ENCODE measurements at regions not wholly inside any gene's neighbourhood (a gene's known extent, or its start where the extent isn't known, plus 50 kb on each side); places are given as distances from the start of the nearest gene placed in this dataset.

DNA sequence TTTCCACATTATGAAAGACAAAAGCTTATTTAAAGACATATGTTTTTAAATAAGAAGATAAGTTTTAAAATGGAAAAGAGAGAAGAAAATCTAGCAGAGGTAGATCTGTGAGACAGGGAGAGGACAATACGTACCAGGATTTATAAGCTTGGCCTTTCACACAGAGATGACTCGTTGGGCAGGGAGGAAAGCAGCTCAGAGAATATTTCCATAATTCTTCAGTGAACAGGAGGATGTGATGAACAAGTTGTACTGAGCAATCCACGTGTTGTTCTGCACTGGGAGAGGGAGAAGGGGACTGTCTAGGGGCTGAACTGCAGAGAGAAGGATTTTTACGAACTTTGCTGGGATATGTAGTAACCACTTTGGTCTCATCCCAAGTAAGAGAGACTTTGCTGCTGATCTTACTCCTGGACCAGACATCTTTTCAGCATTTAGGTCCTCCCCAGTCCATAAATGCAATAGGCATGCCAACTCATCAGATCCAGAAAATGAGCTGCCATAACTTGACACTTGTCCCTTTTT is 162.5 kb upstream of the SETBP1 start:
- H2AFZ ChIP-seq (ENCODE audit: low read depth), result no peak overlapping the region
- no peak overlapping the region for H3K4me3 ChIP-seq (IDR thresholded peaks at IDR 0.05; ENCODE audit: insufficient read depth, low read depth, low read length)
- no peak overlapping the region for H3K9ac ChIP-seq
- no peaks in the 10 kb centered on the region for H4K20me1 ChIP-seq (ENCODE audit: insufficient read depth)
- no peaks in the 10 kb centered on the region for H3K27me3 ChIP-seq (ENCODE audit: insufficient read depth, low read depth)
- H3K4me2 ChIP-seq, result no peak overlapping the region
- TF ChIP-seq, protein P1, sequence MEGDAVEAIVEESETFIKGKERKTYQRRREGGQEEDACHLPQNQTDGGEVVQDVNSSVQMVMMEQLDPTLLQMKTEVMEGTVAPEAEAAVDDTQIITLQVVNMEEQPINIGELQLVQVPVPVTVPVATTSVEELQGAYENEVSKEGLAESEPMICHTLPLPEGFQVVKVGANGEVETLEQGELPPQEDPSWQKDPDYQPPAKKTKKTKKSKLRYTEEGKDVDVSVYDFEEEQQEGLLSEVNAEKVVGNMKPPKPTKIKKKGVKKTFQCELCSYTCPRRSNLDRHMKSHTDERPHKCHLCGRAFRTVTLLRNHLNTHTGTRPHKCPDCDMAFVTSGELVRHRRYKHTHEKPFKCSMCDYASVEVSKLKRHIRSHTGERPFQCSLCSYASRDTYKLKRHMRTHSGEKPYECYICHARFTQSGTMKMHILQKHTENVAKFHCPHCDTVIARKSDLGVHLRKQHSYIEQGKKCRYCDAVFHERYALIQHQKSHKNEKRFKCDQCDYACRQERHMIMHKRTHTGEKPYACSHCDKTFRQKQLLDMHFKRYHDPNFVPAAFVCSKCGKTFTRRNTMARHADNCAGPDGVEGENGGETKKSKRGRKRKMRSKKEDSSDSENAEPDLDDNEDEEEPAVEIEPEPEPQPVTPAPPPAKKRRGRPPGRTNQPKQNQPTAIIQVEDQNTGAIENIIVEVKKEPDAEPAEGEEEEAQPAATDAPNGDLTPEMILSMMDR (conservative IDR thresholded peaks at IDR 0.05; ENCODE audit: low read depth, low read length), result no peak
- H3K79me2 ChIP-seq (ENCODE audit: insufficient read depth, low read depth), result no peaks in the 10 kb centered on the region
- H3K36me3 ChIP-seq (ENCODE audit: insufficient read depth), result no peaks in the 10 kb centered on the region
- H3K27ac ChIP-seq, result no peak overlapping the region
- H3K4me1 ChIP-seq (ENCODE audit: low read depth, poor library complexity, severe bottlenecking), result no peaks in the 10 kb centered on the region

DNA sequence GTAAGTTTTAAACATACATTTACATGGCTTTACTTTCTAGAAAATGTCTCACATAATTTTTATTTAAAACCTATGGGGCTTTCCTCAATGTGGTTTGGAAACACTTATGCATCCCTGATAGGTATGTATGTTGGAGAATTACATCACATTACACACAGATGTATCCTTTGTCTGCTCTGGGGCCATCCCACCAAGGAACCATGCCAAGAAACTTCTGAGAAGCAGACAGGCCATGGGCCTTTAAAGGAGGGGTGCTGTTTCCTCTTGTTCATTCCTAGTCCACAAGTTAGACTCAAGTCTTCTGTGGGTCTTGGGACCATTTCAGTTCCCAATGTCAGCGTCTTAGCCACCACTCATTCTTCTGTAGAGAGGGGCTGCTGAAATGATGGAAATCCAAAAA is 162.0 kb upstream of the SETBP1 start:
- no peaks in the 10 kb centered on the region for H3K27me3 ChIP-seq (ENCODE audit: insufficient read depth, low read depth)
- no peaks in the 10 kb centered on the region for H3K36me3 ChIP-seq (ENCODE audit: insufficient read depth)
- TF ChIP-seq, protein P1 (conservative IDR thresholded peaks at IDR 0.05; ENCODE audit: low read depth, low read length), result no peak
- H3K79me2 ChIP-seq (ENCODE audit: insufficient read depth, low read depth), result no peaks in the 10 kb centered on the region
- H4K20me1 ChIP-seq (ENCODE audit: insufficient read depth), result no peaks in the 10 kb centered on the region
- H3K9ac ChIP-seq, result no peak overlapping the region
- H3K27ac ChIP-seq, result no peak overlapping the region
- H3K4me2 ChIP-seq, result no peak overlapping the region
- H3K4me1 ChIP-seq (ENCODE audit: low read depth, poor library complexity, severe bottlenecking), result no peaks in the 10 kb centered on the region
- no peak overlapping the region for H3K4me3 ChIP-seq (IDR thresholded peaks at IDR 0.05; ENCODE audit: insufficient read depth, low read depth, low read length)
- no peak overlapping the region for H2AFZ ChIP-seq (ENCODE audit: low read depth)

DNA sequence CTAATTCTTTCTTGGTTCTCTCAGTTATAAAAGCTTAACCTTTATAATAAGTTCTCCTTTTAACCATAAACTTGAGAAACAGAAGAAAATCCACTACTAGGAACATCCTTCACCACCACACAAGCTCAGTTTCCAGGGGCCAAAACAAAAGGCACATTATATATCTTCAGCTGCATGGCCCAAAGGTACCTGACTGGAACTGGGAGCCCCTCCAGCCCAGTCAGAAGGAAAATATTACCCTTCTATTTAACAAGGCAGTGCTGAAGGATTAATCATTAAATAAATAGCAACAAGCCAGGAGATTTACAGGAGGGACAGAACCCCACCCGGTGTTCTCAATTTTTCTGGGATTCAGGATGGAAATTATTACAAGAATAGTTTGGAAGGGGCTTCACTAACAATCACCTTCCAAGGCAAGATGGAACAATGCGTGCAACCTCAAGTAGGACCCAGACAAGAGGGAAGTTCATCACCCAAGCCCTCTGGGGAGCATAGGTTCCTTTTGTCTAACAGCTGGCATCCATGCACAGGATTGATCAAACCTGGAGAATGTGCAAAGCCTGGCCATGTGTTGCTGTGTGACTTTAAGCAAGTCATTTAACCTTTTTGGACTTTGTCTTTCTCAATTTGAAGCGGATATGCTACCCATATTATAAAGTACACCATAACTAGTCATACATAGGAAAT is 159.6 kb upstream of the SETBP1 start:
- Histone ChIP-seq H3K4me2 (no peak overlapping the region), H3K27me3 (ENCODE audit: insufficient read depth, low read depth) (no peaks in the 10 kb centered on the region), H4K20me1 (ENCODE audit: insufficient read depth) (no peaks in the 10 kb centered on the region), H3K4me1 (ENCODE audit: low read depth, poor library complexity, severe bottlenecking) (no peaks in the 10 kb centered on the region), H3K79me2 (ENCODE audit: insufficient read depth, low read depth) (no peaks in the 10 kb centered on the region), H2AFZ (ENCODE audit: low read depth) (no peak overlapping the region), H3K27ac (no peak overlapping the region), H3K36me3 (ENCODE audit: insufficient read depth) (no peaks in the 10 kb centered on the region), H3K4me3 (IDR thresholded peaks at IDR 0.05; ENCODE audit: insufficient read depth, low read depth, low read length) (no peak overlapping the region), H3K9ac (no peak overlapping the region)
- TF ChIP-seq, protein P1 (conservative IDR thresholded peaks at IDR 0.05; ENCODE audit: low read depth, low read length), result no peak

DNA sequence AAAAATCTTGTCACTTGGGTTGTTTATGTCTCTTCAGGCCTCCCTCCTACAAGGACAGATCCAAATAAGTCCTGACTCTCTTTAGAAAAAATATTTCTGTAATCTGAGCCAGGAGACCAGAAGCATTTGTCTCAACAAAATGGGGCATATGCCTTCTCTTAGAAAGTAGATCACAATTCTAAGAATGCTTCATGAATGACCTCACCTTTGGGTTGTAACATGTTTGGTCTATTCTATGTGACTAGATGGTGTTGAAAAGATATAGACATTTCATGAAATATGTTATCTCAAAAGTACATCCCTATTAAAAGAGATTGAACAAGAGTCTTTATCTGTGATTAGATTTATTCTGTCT is 159.0 kb upstream of the SETBP1 start:
- Histone ChIP-seq H3K27ac (no peak overlapping the region), H3K4me1 (ENCODE audit: low read depth, poor library complexity, severe bottlenecking) (no peaks in the 10 kb centered on the region), H3K27me3 (ENCODE audit: insufficient read depth, low read depth) (no peaks in the 10 kb centered on the region), H3K4me3 (IDR thresholded peaks at IDR 0.05; ENCODE audit: insufficient read depth, low read depth, low read length) (no peak overlapping the region), H4K20me1 (ENCODE audit: insufficient read depth) (no peaks in the 10 kb centered on the region), H3K4me2 (no peak overlapping the region), H3K79me2 (ENCODE audit: insufficient read depth, low read depth) (no peaks in the 10 kb centered on the region), H3K9ac (no peak overlapping the region), H2AFZ (ENCODE audit: low read depth) (no peak overlapping the region), H3K36me3 (ENCODE audit: insufficient read depth) (no peaks in the 10 kb centered on the region)
- TF ChIP-seq, protein P1 (conservative IDR thresholded peaks at IDR 0.05; ENCODE audit: low read depth, low read length), result no peak

Measured in KMS-11 (cell line).